HL-60 (cell line): ENCODE measurements at regions not wholly inside any gene's neighbourhood (a gene's known extent, or its start where the extent isn't known, plus 50 kb on each side); places are given as distances from the start of the nearest gene placed in this dataset.
"Not testable (repeated sequence)": the region's sequence is repeated elsewhere in the genome, so short reads cannot be mapped to it uniquely, and the experiment has no call there.

ENCODE experiments used
- DNase-seq, 2 experiments: peaks; one replicate each; pipeline ENCODE4 v3.0.0-alpha.2; 2010 to 2020; ENCODE audit warnings: low read depth in 1 of 2, low spot score in 1 of 2
- H3K27ac ChIP-seq: fragments of 250-450 bp; sonication (Bioruptor Pico); replicated peaks from 2 replicates; pipeline ENCODE4 v1.5.1; 2020; ENCODE audit warnings: mild to moderate bottlenecking, moderate library complexity
- H3K27me3 ChIP-seq: fragments of 250-450 bp; sonication (Bioruptor Pico); 2 replicates; pipeline ENCODE4 v1.5.1; 2021; ENCODE audit warnings: mild to moderate bottlenecking, moderate library complexity; ENCODE audit not compliant: insufficient read depth, poor library complexity, severe bottlenecking
- H3K4me3 ChIP-seq: replicated peaks from 2 replicates; pipeline ENCODE4 v1.5.1; 2011; ENCODE audit warnings: mild to moderate bottlenecking, control low read depth, low read length; ENCODE audit not compliant: insufficient read depth
- CTCF ChIP-seq: IDR thresholded peaks from one replicate; pipeline ENCODE4 v1.5.1; 2011; ENCODE audit warnings: low read length, control low read depth, inconsistent platforms; ENCODE audit not compliant: insufficient read depth
- GABPA ChIP-seq: IDR thresholded peaks from 2 replicates; pipeline ENCODE4 v1.6.1; 2012; ENCODE audit warnings: low read depth
- POLR2AphosphoS5 ChIP-seq: IDR thresholded peaks from 2 replicates; pipeline ENCODE4 v1.6.1; 2012; ENCODE audit warnings: low read depth
- SPI1 ChIP-seq: IDR thresholded peaks from 2 replicates; pipeline ENCODE4 v1.6.1; 2012; ENCODE audit warnings: low read depth, mild to moderate bottlenecking, borderline replicate concordance
- TF ChIP-seq, protein P1 (sequence below): IDR thresholded peaks from 2 replicates; pipeline ENCODE4 v1.6.1; 2012; ENCODE audit warnings: low read depth; ENCODE audit not compliant: insufficient replicate concordance

DNA sequence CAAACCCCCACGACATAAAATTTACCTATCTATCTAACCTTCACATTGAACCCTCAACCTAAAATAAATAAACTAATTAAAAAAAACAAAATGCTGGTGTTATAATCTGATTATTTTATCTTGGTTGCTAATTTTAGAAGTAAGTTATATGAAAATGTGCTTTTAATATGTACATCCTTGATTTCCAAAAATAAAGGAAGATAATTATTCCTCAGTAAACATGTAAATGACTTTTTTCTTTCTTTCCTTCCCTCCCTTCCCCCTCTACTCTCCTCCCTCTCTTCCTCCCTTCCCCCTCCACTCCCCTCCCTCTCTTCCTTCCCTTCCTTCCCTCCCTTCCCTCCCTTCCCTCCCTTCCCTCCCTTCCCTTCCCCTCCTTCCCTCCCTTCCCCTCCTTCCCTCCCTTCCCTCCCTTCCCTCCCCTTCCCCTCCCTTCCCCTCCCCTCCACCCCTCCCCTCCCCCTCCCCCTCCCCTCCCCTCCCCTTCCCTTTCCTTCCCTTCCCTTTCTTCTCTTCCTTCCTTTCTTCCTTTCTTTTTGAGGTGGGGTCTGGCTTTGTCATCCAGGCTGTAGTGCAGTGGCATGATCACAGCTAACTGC, 180.0 kb upstream of the GIMD1 start:
- no peak for TF ChIP-seq SPI1
- Histone ChIP-seq H3K27me3 (no peaks in the 10 kb centered on the region), H3K4me3 (no peak overlapping the region), H3K27ac (no peak overlapping the region)
- no peak for DNase-seq

GRCh38 chr4:106546370-106546769, 177.8 kb upstream of the GIMD1 start:
- TF ChIP-seq, protein P1, sequence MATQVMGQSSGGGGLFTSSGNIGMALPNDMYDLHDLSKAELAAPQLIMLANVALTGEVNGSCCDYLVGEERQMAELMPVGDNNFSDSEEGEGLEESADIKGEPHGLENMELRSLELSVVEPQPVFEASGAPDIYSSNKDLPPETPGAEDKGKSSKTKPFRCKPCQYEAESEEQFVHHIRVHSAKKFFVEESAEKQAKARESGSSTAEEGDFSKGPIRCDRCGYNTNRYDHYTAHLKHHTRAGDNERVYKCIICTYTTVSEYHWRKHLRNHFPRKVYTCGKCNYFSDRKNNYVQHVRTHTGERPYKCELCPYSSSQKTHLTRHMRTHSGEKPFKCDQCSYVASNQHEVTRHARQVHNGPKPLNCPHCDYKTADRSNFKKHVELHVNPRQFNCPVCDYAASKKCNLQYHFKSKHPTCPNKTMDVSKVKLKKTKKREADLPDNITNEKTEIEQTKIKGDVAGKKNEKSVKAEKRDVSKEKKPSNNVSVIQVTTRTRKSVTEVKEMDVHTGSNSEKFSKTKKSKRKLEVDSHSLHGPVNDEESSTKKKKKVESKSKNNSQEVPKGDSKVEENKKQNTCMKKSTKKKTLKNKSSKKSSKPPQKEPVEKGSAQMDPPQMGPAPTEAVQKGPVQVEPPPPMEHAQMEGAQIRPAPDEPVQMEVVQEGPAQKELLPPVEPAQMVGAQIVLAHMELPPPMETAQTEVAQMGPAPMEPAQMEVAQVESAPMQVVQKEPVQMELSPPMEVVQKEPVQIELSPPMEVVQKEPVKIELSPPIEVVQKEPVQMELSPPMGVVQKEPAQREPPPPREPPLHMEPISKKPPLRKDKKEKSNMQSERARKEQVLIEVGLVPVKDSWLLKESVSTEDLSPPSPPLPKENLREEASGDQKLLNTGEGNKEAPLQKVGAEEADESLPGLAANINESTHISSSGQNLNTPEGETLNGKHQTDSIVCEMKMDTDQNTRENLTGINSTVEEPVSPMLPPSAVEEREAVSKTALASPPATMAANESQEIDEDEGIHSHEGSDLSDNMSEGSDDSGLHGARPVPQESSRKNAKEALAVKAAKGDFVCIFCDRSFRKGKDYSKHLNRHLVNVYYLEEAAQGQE = no peak
- TF ChIP-seq POLR2AphosphoS5 (no peak), CTCF (no peak), GABPA (no peak), SPI1 (no peak)
- Histone ChIP-seq H3K27ac (no peak overlapping the region), H3K27me3 (no peaks in the 10 kb centered on the region), H3K4me3 (no peak overlapping the region)
- DNase-seq = no peak

DNA sequence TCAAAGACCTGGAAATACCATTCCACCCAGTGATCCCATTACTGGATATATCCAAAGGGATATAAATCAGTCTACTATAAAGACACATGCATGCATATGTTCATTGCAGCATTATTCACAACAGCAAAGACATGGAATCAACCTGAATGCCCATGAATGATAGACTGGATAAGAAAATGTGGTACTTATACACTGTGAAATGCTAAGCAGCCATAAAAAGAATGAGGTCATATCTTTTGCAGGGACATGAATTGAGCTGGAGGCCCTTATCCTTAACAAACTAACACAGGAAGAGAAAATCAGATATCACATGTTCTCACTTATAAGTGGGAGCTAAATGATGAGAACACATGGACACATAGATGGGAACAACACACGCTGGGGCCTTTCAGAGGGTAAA, 174.0 kb upstream of the GIMD1 start:
- not testable (repeated sequence) for H3K27me3 ChIP-seq, H3K4me3 ChIP-seq, DNase-seq, H3K27ac ChIP-seq

DNA sequence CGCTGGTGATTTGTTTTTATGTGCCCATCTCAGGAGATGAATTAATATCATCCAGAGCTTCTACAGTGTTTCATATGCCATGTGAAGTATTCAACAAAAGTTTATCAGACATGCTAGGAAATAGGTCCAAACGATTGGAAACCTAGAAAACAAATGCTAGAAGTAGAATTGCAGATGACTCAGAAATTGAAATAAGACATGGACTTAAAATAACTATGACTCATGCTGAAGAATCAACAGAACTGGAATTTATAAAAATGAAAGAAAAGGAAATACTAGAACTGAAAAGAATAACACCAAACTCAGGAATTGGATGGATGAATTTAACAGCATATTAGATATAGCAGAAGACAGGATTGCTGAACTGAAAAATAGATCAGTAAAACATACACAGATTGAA, 172.7 kb upstream of the GIMD1 start:
- no peak for DNase-seq
- Histone ChIP-seq H3K4me3 (no peak overlapping the region), H3K27me3 (no peaks in the 10 kb centered on the region), H3K27ac (no peak overlapping the region)
- TF ChIP-seq GABPA (no peak), SPI1 (no peak), CTCF (no peak), POLR2AphosphoS5 (no peak)
- TF ChIP-seq, protein P1 = no peak

- no peak for DNase-seq
- H3K27me3 ChIP-seq = no peaks in the 10 kb centered on the region
- no peak overlapping the region for H3K27ac ChIP-seq
- no peak overlapping the region for H3K4me3 ChIP-seq
- no peak for TF ChIP-seq CTCF
- no peak for TF ChIP-seq GABPA
- no peak for TF ChIP-seq POLR2AphosphoS5
- no peak for TF ChIP-seq SPI1
- TF ChIP-seq, protein P1 = no peak
Measured at GRCh38 chr4:106530821-106531220, 162.2 kb upstream of the GIMD1 start.
